ENCODE measurements at regions not wholly inside any gene's neighbourhood (a gene's known extent, or its start where the extent isn't known, plus 50 kb on each side); places are given as distances from the start of the nearest gene placed in this dataset.

- no peak overlapping the region for H3K4me3 Mint-ChIP-seq (ENCODE audit: low read depth, unreplicated experiment)
- no peaks in the 10 kb centered on the region for H3K36me3 Mint-ChIP-seq (ENCODE audit: insufficient read depth, unreplicated experiment)
- H3K9me3 Mint-ChIP-seq (ENCODE audit: low read depth, unreplicated experiment): no peaks in the 10 kb centered on the region
- no peak overlapping the region for H3K27ac Mint-ChIP-seq (ENCODE audit: unreplicated experiment)
- no TSS peak for BruUV-seq (replicated peaks)
- no peaks in the 10 kb centered on the region for H3K27me3 Mint-ChIP-seq (ENCODE audit: unreplicated experiment)
- no peak for TF ChIP-seq CTCF (IDR thresholded peaks at IDR 0.05; ENCODE audit: unreplicated experiment)
- intact Hi-C loops (cut with micrococcal nuclease; ENCODE audit: unreplicated experiment): no loop called here
- DNase-seq: no peak
- CTCF ChIA-PET: interaction anchor here (0.5 kb wide), 1 partner anchor 401 kb away, joined by 5 read pairs; no protein-coding TSS in a partner anchor
- no peaks in the 10 kb centered on the region for H3K4me1 Mint-ChIP-seq (ENCODE audit: low read depth, unreplicated experiment)
Measured at GRCh38 chr15:92772626-92773244, 117.2 kb upstream of the FAM174B start.

- Mint-ChIP-seq H3K27me3 (ENCODE audit: unreplicated experiment) (no peaks in the 10 kb centered on the region), H3K4me1 (ENCODE audit: low read depth, unreplicated experiment) (no peaks in the 10 kb centered on the region), H3K9me3 (ENCODE audit: low read depth, unreplicated experiment) (no peaks in the 10 kb centered on the region), H3K4me3 (ENCODE audit: low read depth, unreplicated experiment) (no peak overlapping the region), H3K27ac (ENCODE audit: unreplicated experiment) (no peak overlapping the region), H3K36me3 (ENCODE audit: insufficient read depth, unreplicated experiment) (no peaks in the 10 kb centered on the region)
- intact Hi-C loops (cut with micrococcal nuclease; ENCODE audit: unreplicated experiment): no loop called here
- CTCF ChIA-PET: no interaction called here
- no peak for TF ChIP-seq CTCF (IDR thresholded peaks at IDR 0.05; ENCODE audit: unreplicated experiment)
- no TSS peak for BruUV-seq (replicated peaks)
- DNase-seq: no peak
Measured at GRCh38 chr15:92773340-92773739, 117.8 kb upstream of the FAM174B start.

GRCh38 chr15:92779874-92780273 lies 120.2 kb upstream of the CHD2 start:
- DNase-seq: no peak
- H3K27ac Mint-ChIP-seq (ENCODE audit: unreplicated experiment): no peak overlapping the region
- no peaks in the 10 kb centered on the region for H3K27me3 Mint-ChIP-seq (ENCODE audit: unreplicated experiment)
- peaks cover 4% of the 10 kb centered on the region for H3K36me3 Mint-ChIP-seq (ENCODE audit: insufficient read depth, unreplicated experiment)
- no peak overlapping the region for H3K4me3 Mint-ChIP-seq (ENCODE audit: low read depth, unreplicated experiment)
- intact Hi-C loops (cut with micrococcal nuclease; ENCODE audit: unreplicated experiment): no loop called here
- no TSS peak for BruUV-seq (replicated peaks)
- peaks cover 4% of the 10 kb centered on the region for H3K9me3 Mint-ChIP-seq (ENCODE audit: low read depth, unreplicated experiment)
- no peaks in the 10 kb centered on the region for H3K4me1 Mint-ChIP-seq (ENCODE audit: low read depth, unreplicated experiment)
- CTCF ChIA-PET: no interaction called here
- TF ChIP-seq CTCF (IDR thresholded peaks at IDR 0.05; ENCODE audit: unreplicated experiment): no peak

- no peak overlapping the region for H3K27ac Mint-ChIP-seq (ENCODE audit: unreplicated experiment)
- CTCF ChIA-PET: no interaction called here
- DNase-seq: no peak
- intact Hi-C loops (cut with micrococcal nuclease; ENCODE audit: unreplicated experiment): no loop called here
- TF ChIP-seq CTCF (IDR thresholded peaks at IDR 0.05; ENCODE audit: unreplicated experiment): no peak
- H3K9me3 Mint-ChIP-seq (ENCODE audit: low read depth, unreplicated experiment): peaks cover 4% of the 10 kb centered on the region
- no peaks in the 10 kb centered on the region for H3K4me1 Mint-ChIP-seq (ENCODE audit: low read depth, unreplicated experiment)
- no TSS peak for BruUV-seq (replicated peaks)
- H3K27me3 Mint-ChIP-seq (ENCODE audit: unreplicated experiment): no peaks in the 10 kb centered on the region
- no peak overlapping the region for H3K4me3 Mint-ChIP-seq (ENCODE audit: low read depth, unreplicated experiment)
- peaks cover 4% of the 10 kb centered on the region for H3K36me3 Mint-ChIP-seq (ENCODE audit: insufficient read depth, unreplicated experiment)
Measured at GRCh38 chr15:92780843-92781242, 119.3 kb upstream of the CHD2 start.

All from Calu3 (cell line).